ENCODE measurements at regions not wholly inside any gene's neighbourhood (a gene's known extent, or its start where the extent isn't known, plus 50 kb on each side); places are given as distances from the start of the nearest gene placed in this dataset.
"Not testable (repeated sequence)": the region's sequence is repeated elsewhere in the genome, so short reads cannot be mapped to it uniquely, and the experiment has no call there.

- not testable (repeated sequence) for DNase-seq
These were observed 68.7 kb upstream of the LIPC start for GRCh38 chr15:58363118-58363517.

DNA sequence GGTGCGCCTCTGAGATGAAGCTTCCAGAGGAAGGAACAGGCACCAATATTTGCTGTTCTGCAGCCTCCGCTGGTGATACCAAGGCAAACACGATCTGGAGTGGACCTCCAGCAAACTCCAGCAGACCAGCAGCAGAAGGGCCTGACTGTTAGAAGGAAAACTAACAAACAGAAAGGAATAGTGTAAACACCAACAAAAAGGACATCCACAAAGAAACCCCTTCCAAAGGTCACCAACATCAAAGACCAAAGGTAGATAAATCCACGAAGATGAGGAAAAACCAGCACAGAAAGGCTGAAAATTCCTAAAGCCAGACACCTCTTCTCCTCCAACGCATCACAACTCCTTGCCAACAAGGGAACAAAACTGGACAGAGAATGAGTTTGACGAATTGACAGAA lies 68.1 kb upstream of the LIPC start:
- DNase-seq, result not testable (repeated sequence)

DNA sequence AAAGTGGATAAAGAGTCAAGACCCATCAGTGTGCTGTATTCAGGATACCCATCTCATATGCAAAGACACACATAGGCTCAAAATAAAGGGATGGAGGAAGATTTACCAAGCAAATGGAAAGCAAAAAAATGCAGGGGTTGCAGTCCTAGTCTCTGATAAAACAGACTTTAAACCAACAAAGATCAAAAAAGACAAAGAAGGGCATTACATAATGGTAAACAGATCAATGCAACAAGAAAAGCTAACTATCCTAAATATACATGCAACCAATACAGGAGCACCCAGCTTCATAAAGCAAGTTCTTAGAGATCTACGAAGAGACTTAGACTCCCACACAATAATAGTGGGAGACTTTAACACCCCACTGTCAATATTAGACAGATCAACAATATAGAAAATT lies 66.7 kb upstream of the LIPC start:
- DNase-seq, result not testable (repeated sequence)

- no peak for DNase-seq
These were observed 62.5 kb upstream of the LIPC start for GRCh38 chr15:58369261-58369701.

DNA sequence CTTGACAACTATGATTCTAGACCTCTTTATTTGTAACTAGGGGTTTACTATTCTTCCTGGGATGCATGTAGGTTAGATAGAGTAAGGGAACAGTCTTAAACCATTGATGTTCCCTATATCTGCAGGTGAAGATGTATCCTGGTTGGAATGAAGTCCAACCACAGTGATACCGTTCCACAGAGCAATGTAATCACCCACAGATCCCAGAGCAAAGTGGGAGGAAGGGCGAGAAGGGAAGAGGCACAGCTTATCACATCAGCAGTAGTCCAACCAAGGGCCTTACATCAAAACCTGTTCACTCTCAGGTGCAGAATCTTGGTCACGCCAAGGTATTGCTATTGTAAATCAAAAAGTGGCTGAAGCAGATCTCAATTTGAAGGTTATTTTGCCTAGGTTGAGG lies 61.8 kb upstream of the LIPC start:
- DNase-seq, result no peak

- DNase-seq, result no peak
These were observed 57.6 kb upstream of the LIPC start for GRCh38 chr15:58374147-58374546.

DNA sequence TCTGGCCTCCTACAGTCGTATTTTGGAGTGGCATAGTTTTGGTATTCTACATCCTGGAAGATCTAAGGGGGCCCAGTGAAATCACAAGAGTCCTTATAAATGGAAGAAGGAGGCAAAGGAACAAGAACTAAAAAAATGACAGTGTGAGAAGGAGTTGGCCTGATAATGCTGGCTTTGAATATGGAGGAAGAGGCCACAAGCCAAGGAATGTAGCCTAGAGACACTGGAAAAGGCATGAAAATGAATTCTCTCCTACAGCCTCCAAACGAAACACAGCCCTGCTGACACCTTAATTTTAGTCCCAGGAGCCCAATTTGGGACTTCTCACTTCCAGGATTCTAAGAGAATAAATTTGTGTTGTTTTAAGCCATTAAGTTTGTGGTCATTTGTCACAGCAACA lies 54.6 kb upstream of the LIPC start:
- no peak for DNase-seq

GRCh38 chr15:58378241-58379085 lies 53.3 kb upstream of the LIPC start:
- DNase-seq, result no peak

GRCh38 chr15:58379454-58379853 lies 52.3 kb upstream of the LIPC start:
- DNase-seq, result not testable (repeated sequence)

DNA sequence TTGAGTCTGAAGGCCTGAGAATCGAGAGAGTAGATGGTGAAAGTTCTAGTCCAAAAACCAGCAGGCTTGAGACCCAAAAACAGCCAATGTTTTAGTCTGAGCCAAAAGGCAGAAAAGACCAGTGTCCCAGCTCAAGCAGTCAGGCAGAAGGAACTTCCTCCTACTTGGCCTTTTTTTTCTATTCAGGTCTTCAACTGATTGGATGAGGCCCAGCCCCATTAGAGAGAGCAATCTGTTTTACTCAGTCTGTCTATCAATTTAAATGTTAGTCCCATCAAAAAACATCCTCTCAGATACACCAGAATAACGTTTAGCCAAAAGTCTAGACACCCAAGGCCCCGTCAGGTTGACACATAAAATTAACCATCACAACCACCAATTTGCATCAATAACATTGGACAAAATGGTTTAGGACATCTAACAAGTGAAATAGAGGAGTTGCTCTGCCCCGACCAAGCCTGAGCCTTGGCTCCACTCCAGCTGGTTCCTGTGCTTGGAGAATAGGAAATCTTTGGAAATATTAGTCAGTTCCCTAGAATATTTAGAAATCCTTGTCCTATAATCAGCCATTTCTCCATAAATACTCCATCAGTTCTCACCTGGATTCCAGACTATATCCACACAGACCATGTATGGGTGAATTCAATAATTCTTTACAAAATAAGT lies 51.4 kb upstream of the LIPC start:
- DNase-seq, result no peak

DNA sequence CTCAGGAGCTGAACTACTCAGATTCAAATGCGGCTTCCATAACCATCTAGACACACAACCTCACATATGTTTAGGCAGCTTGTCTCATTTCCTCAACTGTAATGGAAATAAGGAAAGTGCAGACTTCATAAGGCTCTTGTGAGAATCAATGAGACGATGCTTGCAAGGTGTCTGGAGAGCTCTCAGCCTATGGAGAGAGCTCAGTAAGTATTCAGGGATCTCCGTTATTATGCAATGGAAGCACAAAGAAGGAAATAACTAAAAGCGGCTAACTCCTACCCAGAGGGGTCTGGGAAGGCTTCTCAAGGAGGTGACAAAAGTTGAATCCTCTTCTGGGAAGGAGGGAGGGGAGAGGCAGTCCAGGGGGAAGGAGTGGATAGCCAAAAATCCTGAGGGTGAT lies 50.1 kb upstream of the LIPC start:
- no peak for DNase-seq

All from activated effector memory CD4-positive, alpha-beta T cell treated with anti-CD3 and anti-CD28 coated beads, Interleukin-2, amount 50 U/mL, for 16 hours (primary cell).